MM.1S (cell line): ENCODE measurements at regions not wholly inside any gene's neighbourhood (a gene's known extent, or its start where the extent isn't known, plus 50 kb on each side); places are given as distances from the start of the nearest gene placed in this dataset.

Experiments
- DNase-seq: peaks from one replicate; pipeline ENCODE4 v3.0.0-alpha.2; 2015
- H2AFZ ChIP-seq: fragments of 300-600 bp; sonication (generic); 2 replicates; pipeline ENCODE4 v1.6.0; 2016; ENCODE audit warnings: antibody characterized with exemption, low read length
- H3F3A ChIP-seq: fragments of 300-600 bp; sonication (generic); 2 replicates; pipeline ENCODE4 v1.6.1; 2016; ENCODE audit warnings: mild to moderate bottlenecking, antibody characterized with exemption, low read length, moderate library complexity, mixed read lengths; ENCODE audit not compliant: insufficient read depth
- H3K27ac ChIP-seq: fragments of 300-600 bp; sonication (generic); 2 replicates; pipeline ENCODE4 v1.5.1; 2016; ENCODE audit warnings: mild to moderate bottlenecking, low read length
- H3K27me3 ChIP-seq: fragments of 300-600 bp; sonication (generic); replicated peaks from 2 replicates; pipeline ENCODE4 v1.6.0; 2016; ENCODE audit warnings: low read length; ENCODE audit not compliant: insufficient read depth
- H3K36me3 ChIP-seq: fragments of 300-600 bp; sonication (generic); replicated peaks from 2 replicates; pipeline ENCODE4 v1.6.1; 2016; ENCODE audit warnings: mild to moderate bottlenecking, low read length, mixed read lengths; ENCODE audit not compliant: insufficient read depth
- H3K4me1 ChIP-seq: fragments of 300-600 bp; sonication (generic); 2 replicates; pipeline ENCODE4 v1.6.1; 2016; ENCODE audit warnings: low read length, mixed read lengths
- H3K4me2 ChIP-seq: fragments of 300-600 bp; sonication (generic); 2 replicates; pipeline ENCODE4 v1.6.0; 2016; ENCODE audit warnings: low read depth, low read length
- H3K4me3 ChIP-seq: fragments of 300-600 bp; sonication (generic); 2 replicates; pipeline ENCODE4 v1.5.1; 2016; ENCODE audit warnings: low read length, mixed read lengths
- H3K79me2 ChIP-seq: fragments of 300-600 bp; sonication (generic); 2 replicates; pipeline ENCODE4 v1.6.1; 2016; ENCODE audit warnings: mixed run types, low read length, mixed read lengths
- H3K9ac ChIP-seq: fragments of 300-600 bp; sonication (generic); 2 replicates; pipeline ENCODE4 v1.6.1; 2016; ENCODE audit warnings: low read length, mixed read lengths
- H3K9me2 ChIP-seq: fragments of 300-600 bp; sonication (generic); replicated peaks from 2 replicates; pipeline ENCODE4 v1.6.1; 2016; ENCODE audit warnings: mild to moderate bottlenecking, low read length, mixed read lengths; ENCODE audit not compliant: insufficient read depth
- H3K9me3 ChIP-seq: fragments of 300-600 bp; sonication (generic); replicated peaks from 2 replicates; pipeline ENCODE4 v1.6.1; 2016; ENCODE audit warnings: mild to moderate bottlenecking, low read length, mixed read lengths; ENCODE audit not compliant: insufficient read depth
- H4K20me1 ChIP-seq: fragments of 300-600 bp; sonication (generic); 2 replicates; pipeline ENCODE4 v1.6.1; 2016; ENCODE audit warnings: mild to moderate bottlenecking, low read length, moderate library complexity, mixed read lengths; ENCODE audit not compliant: insufficient read depth
- CTCF ChIP-seq: fragments of 300-600 bp; sonication (generic); IDR thresholded peaks from 2 replicates; pipeline ENCODE4 v1.5.1; 2016; ENCODE audit warnings: antibody characterized with exemption, low read length, mixed read lengths
- EZH2 ChIP-seq: fragments of 300-600 bp; sonication (generic); optimal IDR thresholded peaks from 2 replicates; pipeline ENCODE3; 2017; ENCODE audit warnings: low read depth, mild to moderate bottlenecking, antibody characterized with exemption, low read length, mixed read lengths
- EZH2phosphoT487 ChIP-seq: fragments of 300-600 bp; sonication (generic); IDR thresholded peaks from 2 replicates; pipeline ENCODE4 v1.6.1; 2018; ENCODE audit warnings: antibody characterized with exemption, low read length

- TF ChIP-seq EZH2 (no peak), CTCF (no peak), EZH2phosphoT487 (no peak)
- H3K9me2 ChIP-seq = no peaks in the 10 kb centered on the region
- no peak overlapping the region for H3K4me2 ChIP-seq
- no peaks in the 10 kb centered on the region for H3F3A ChIP-seq
- H3K9me3 ChIP-seq = no peaks in the 10 kb centered on the region
- H3K27me3 ChIP-seq = no peaks in the 10 kb centered on the region
- H3K27ac ChIP-seq = no peak overlapping the region
- no peak overlapping the region for H3K4me3 ChIP-seq
- no peaks in the 10 kb centered on the region for H3K36me3 ChIP-seq
- H2AFZ ChIP-seq = no peak overlapping the region
- no peaks in the 10 kb centered on the region for H3K79me2 ChIP-seq
- no peak for DNase-seq
- H4K20me1 ChIP-seq = no peaks in the 10 kb centered on the region
- H3K4me1 ChIP-seq = 0 out of 2 replicates have a peak, but pooled peaks cover 3% of the 10 kb centered on the region
- no peak overlapping the region for H3K9ac ChIP-seq
Measured at GRCh38 chr3:106619-107018, 89.9 kb upstream of the CHL1 start.

GRCh38 chr3:111143-112069 lies 85.2 kb upstream of the CHL1 start:
- peak; percentile 66 for DNase-seq
- no peak for TF ChIP-seq CTCF
- no peak for TF ChIP-seq EZH2
- no peak for TF ChIP-seq EZH2phosphoT487

GRCh38 chr3:112773-113172 lies 83.8 kb upstream of the CHL1 start:
- Histone ChIP-seq H3F3A (no peaks in the 10 kb centered on the region), H3K36me3 (no peaks in the 10 kb centered on the region), H2AFZ (no peak overlapping the region), H3K4me3 (no peak overlapping the region), H3K27me3 (no peaks in the 10 kb centered on the region), H3K9ac (no peak overlapping the region), H3K4me1 (0 out of 2 replicates have a peak, but pooled peaks cover 3% of the 10 kb centered on the region), H4K20me1 (no peaks in the 10 kb centered on the region), H3K4me2 (no peak overlapping the region), H3K9me2 (no peaks in the 10 kb centered on the region), H3K79me2 (no peaks in the 10 kb centered on the region), H3K9me3 (no peaks in the 10 kb centered on the region), H3K27ac (no peak overlapping the region)
- no peak for DNase-seq
- TF ChIP-seq CTCF (no peak), EZH2phosphoT487 (no peak), EZH2 (no peak)

More at GRCh38 chr3:111143-112069, 85.2 kb upstream of the CHL1 start:
- Histone ChIP-seq H3K9me2 (no peaks in the 10 kb centered on the region), H3K4me3 (no peak overlapping the region), H3K36me3 (no peaks in the 10 kb centered on the region), H3K9ac (no peak overlapping the region), H3F3A (no peaks in the 10 kb centered on the region), H3K79me2 (no peaks in the 10 kb centered on the region), H3K27ac (peak overlapping the region; percentile 27; the same call in 1 of the 2 replicates), H3K27me3 (no peaks in the 10 kb centered on the region), H3K4me2 (peak overlapping the region; percentile 29; the same call in 1 of the 2 replicates), H2AFZ (no peak overlapping the region), H3K9me3 (no peaks in the 10 kb centered on the region), H4K20me1 (no peaks in the 10 kb centered on the region), H3K4me1 (0 out of 2 replicates have a peak, but pooled peaks cover 3% of the 10 kb centered on the region)
